Vagina (tissue), 2 donors: ENCODE measurements at regions not wholly inside any gene's neighbourhood (a gene's known extent, or its start where the extent isn't known, plus 50 kb on each side); places are given as distances from the start of the nearest gene placed in this dataset.
"Not testable (repeated sequence)": the region's sequence is repeated elsewhere in the genome, so short reads cannot be mapped to it uniquely, and the experiment has no call there.

ENCODE experiments used
- CTCF ChIP-seq, 3 experiments: fragments of 450-650 bp in 2 of 3; fragments of 200-600 bp in 1 of 3; sonication (generic) in 1 of 3; IDR thresholded peaks; one replicate each; pipeline ENCODE4 v1.5.1; 2017 to 2019; ENCODE audit warnings: antibody characterized with exemption in 3 of 3, mild to moderate bottlenecking in 2 of 3, moderate library complexity in 2 of 3
- POLR2A ChIP-seq, 2 donors: fragments of 450-650 bp; IDR thresholded peaks; one replicate each; pipeline ENCODE4 v1.6.1; 2017; ENCODE audit warnings: antibody characterized with exemption in 2 of 2, mild to moderate bottlenecking in 2 of 2, moderate library complexity in 2 of 2

- not testable (repeated sequence) for TF ChIP-seq CTCF, POLR2A (IDR thresholded peaks at IDR 0.05)
Observed at GRCh38 chr4:99733455-99733854, 75.8 kb upstream of the C4orf54 start.
